Mesothelial cell of epicardium (in vitro differentiated cells): ENCODE measurements at regions not wholly inside any gene's neighbourhood (a gene's known extent, or its start where the extent isn't known, plus 50 kb on each side); places are given as distances from the start of the nearest gene placed in this dataset.

ENCODE experiments used
- DNase-seq, 2 experiments: peaks; one replicate each; pipeline ENCODE4 v3.0.0; 2021; ENCODE audit warnings: low spot score in 2 of 2; ENCODE audit not compliant: unreplicated experiment in 2 of 2
- H3K27ac Mint-ChIP-seq: 2 replicates; pipeline ENCODE4 v1.8.0; 2021; ENCODE audit warnings: mixed read lengths
- H3K27me3 Mint-ChIP-seq: 2 replicates; pipeline ENCODE4 v1.8.0; 2021; ENCODE audit warnings: low read depth, mixed read lengths
- H3K36me3 Mint-ChIP-seq: 2 replicates; pipeline ENCODE4 v1.8.0; 2021; ENCODE audit warnings: mixed read lengths
- H3K4me1 Mint-ChIP-seq: 2 replicates; pipeline ENCODE4 v1.8.0; 2021; ENCODE audit warnings: mixed read lengths
- H3K4me3 Mint-ChIP-seq: 2 replicates; pipeline ENCODE4 v1.8.0; 2021; ENCODE audit warnings: mild to moderate bottlenecking, moderate library complexity, mixed read lengths
- H3K9me3 Mint-ChIP-seq: 2 replicates; pipeline ENCODE4 v1.8.0; 2021; ENCODE audit warnings: mixed read lengths
- TF ChIP-seq, protein P1 (sequence below): fragments of 200-600 bp; sonication (generic); IDR thresholded peaks from one replicate; pipeline ENCODE4 v1.5.0; 2021; ENCODE audit warnings: antibody characterized with exemption; ENCODE audit not compliant: unreplicated experiment

DNA sequence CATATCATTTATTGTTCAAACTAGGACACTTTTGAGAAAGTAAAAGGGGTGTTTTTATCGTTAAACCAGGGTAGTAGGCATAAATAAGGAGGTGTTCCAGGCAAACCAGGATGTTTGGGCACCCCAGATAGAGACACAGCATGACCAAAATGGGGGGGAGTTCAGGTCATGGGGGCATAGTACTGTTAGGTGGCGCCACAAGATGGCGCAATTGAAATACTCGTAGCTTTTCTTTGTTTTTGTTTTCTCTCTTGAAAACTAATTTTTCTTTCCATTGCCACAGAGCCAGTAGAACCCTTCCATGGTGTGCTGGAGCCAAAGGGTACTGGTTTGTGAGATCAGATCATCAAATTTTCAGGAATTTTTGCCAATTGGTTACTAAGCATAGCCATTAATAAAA is 283.4 kb downstream of the BCOR start:
- Mint-ChIP-seq H3K4me3 (no peak overlapping the region), H3K4me1 (peaks cover 27% of the 10 kb centered on the region), H3K27me3 (peaks cover 12% of the 10 kb centered on the region), H3K36me3 (no peaks in the 10 kb centered on the region), H3K27ac (no peak overlapping the region), H3K9me3 (peaks cover 11% of the 10 kb centered on the region)
- TF ChIP-seq, protein P1, sequence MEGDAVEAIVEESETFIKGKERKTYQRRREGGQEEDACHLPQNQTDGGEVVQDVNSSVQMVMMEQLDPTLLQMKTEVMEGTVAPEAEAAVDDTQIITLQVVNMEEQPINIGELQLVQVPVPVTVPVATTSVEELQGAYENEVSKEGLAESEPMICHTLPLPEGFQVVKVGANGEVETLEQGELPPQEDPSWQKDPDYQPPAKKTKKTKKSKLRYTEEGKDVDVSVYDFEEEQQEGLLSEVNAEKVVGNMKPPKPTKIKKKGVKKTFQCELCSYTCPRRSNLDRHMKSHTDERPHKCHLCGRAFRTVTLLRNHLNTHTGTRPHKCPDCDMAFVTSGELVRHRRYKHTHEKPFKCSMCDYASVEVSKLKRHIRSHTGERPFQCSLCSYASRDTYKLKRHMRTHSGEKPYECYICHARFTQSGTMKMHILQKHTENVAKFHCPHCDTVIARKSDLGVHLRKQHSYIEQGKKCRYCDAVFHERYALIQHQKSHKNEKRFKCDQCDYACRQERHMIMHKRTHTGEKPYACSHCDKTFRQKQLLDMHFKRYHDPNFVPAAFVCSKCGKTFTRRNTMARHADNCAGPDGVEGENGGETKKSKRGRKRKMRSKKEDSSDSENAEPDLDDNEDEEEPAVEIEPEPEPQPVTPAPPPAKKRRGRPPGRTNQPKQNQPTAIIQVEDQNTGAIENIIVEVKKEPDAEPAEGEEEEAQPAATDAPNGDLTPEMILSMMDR, result peak; percentile 38
- no peak for DNase-seq

DNA sequence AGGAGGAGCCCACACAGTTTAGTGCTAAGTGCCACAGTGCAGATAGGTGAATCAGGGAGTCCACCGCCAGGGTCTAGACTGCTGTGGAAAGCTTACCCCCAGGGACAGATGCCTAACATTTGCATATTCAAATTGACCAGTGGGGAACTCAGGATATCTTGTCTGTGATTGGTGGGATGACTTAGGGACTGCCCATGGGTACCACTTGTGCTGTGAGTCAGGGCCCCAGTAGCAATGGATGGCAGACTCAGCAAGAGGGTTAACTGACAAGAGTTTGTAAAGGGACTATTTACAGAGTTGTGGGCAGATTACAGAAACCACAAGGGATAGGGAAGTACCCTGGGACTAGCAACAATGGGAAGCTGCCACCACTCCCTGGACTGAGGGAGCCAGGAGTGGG is 282.1 kb downstream of the BCOR start:
- Mint-ChIP-seq H3K4me1 (peaks cover 32% of the 10 kb centered on the region), H3K4me3 (no peak overlapping the region)

DNA sequence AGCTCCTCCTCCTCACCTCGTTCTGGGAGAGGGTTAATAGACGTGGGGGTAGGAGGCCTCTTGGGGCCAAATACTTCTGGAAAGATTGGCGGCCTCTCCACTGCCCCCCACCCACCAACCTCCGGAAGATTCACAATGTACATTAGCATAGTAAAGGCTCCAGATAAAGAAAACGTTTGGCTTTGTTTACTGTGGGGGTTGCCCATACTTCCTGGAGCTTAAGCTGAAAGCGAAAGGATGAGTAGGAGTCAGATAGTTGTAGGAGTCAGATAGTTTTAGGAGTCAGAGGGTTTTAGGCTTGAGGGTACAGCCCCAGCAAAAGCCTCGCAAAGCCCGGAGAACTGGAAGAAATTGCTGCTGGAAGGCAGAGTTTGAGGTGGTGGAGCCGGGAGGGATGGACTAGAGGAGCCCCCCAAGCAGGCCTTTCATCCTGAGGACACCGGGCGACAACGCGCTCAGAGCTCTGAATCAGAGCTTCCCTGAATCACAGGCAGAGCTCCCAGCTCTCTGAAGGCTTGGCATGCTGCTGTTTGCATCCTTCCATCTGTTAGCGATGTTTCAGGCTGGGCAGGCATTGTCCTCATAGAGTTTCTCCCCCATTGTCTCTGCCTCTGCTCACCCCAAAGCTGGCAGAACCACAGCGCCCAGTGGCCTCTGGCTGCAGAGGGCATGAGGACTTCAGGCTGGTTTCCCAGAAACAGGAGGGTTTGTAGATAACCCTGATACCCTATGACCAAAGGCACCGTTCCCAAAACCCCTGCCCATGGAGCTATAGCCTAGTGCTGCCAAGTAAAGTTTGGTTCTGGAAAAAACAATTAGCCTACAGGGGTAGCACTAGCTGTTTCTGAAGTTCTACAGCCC is 280.7 kb downstream of the BCOR start:
- Mint-ChIP-seq H3K4me1 (peaks cover 32% of the 10 kb centered on the region), H3K27ac (peak overlapping the region; percentile 89), H3K36me3 (no peaks in the 10 kb centered on the region), H3K4me3 (no peak overlapping the region), H3K9me3 (peaks cover 4% of the 10 kb centered on the region), H3K27me3 (peaks cover 15% of the 10 kb centered on the region)
- DNase-seq, result no peak
- TF ChIP-seq, protein P1, result no peak

More for the DNA sequence above, 282.1 kb downstream of the BCOR start:
- H3K9me3 Mint-ChIP-seq, result peaks cover 4% of the 10 kb centered on the region
- H3K27me3 Mint-ChIP-seq, result peaks cover 15% of the 10 kb centered on the region
- DNase-seq, result no peak
- H3K36me3 Mint-ChIP-seq, result no peaks in the 10 kb centered on the region
- no peak overlapping the region for H3K27ac Mint-ChIP-seq
- TF ChIP-seq, protein P1, result no peak

DNA sequence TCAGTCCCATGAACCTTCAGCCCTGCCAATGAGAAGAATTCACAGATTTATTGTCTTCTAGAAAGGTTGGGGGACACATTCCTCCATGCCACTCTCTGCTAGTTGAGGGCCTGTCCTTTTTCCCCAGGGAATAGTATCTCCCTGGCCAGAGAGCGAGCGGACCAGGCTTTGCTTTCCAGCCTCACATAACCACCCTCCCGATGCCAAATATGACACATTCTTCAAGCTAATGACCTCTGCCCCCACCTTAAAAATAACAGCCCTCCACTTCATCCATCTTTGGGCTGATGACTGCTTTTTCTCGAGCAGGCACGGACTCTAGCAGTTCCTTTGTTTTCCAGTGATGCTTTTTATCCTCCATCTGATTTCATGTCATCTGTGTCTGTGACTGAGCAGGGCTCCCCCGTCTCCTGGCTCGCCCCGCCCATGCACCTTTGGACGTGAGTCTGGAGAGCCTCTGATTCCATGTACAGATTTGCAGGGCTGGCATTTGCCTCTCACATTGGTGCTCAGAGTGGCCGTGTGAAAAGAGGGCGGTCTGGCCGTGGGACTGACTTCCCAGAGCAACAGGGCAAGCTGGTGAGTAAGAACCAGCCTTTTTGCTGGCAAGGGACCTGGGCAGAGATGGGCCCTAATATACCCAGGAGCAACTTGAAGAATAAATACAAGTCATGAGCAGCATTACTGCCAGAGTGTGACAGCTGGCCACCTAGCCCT is 279.8 kb downstream of the BCOR start:
- peak overlapping the region; percentile 89 for H3K27ac Mint-ChIP-seq

DNA sequence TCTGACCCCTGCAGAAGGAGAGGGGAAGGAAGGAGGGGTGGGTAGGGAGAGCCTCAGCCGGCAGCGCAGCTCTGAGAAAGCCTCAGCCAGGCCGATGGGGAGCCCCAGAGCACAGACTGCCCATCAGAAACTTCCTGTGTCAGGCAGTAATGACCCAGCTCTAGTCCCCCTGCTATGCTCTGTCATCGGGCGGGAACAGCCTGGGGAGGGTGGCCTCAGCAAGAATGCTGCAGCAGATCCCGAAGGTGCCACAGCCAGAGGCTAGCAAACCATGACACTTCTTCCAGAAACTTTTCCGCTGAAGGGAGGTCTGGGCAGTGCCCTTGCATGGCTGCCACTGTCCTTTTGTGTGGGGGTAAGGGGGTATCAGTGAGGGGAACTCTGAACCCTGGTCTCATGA is 279.0 kb downstream of the BCOR start:
- TF ChIP-seq, protein P1, result no peak
- H3K36me3 Mint-ChIP-seq, result no peaks in the 10 kb centered on the region
- no peak overlapping the region for H3K4me3 Mint-ChIP-seq
- no peak overlapping the region for H3K27ac Mint-ChIP-seq
- DNase-seq, result no peak
- peaks cover 18% of the 10 kb centered on the region for H3K27me3 Mint-ChIP-seq
- peaks cover 32% of the 10 kb centered on the region for H3K4me1 Mint-ChIP-seq
- peaks cover 13% of the 10 kb centered on the region for H3K9me3 Mint-ChIP-seq

More for the DNA sequence above, 279.8 kb downstream of the BCOR start:
- DNase-seq, result no peak
- no peak overlapping the region for H3K4me3 Mint-ChIP-seq
- TF ChIP-seq, protein P1, result no peak
- peaks cover 15% of the 10 kb centered on the region for H3K27me3 Mint-ChIP-seq
- no peaks in the 10 kb centered on the region for H3K36me3 Mint-ChIP-seq
- peaks cover 34% of the 10 kb centered on the region for H3K4me1 Mint-ChIP-seq
- peaks cover 4% of the 10 kb centered on the region for H3K9me3 Mint-ChIP-seq
